Right cardiac atrium (tissue), 5 donors: ENCODE measurements at regions not wholly inside any gene's neighbourhood (a gene's known extent, or its start where the extent isn't known, plus 50 kb on each side); places are given as distances from the start of the nearest gene placed in this dataset.

ENCODE experiments used
- ATAC-seq, 2 donors: fragments of 200-7000 bp; cut with Tn5 transposase; one replicate each; pipeline versions ENCODE4 v1.8.0 to v1.9.1; 2020; ENCODE audit warnings: moderate library complexity in 2 of 2, mild to moderate bottlenecking in 1 of 2
- DNase-seq, 3 donors: peaks; one replicate each; pipeline ENCODE4 v3.0.0-alpha.2; 2020
- H3K27ac ChIP-seq: one replicate; pipeline ENCODE4 v1.5.1; 2013; ENCODE audit warnings: mild to moderate bottlenecking, low read length, control low read depth, moderate library complexity
- H3K27me3 ChIP-seq: one replicate; pipeline ENCODE4 v1.6.1; 2013; ENCODE audit not compliant: control insufficient read depth, insufficient read depth
- H3K4me1 ChIP-seq: one replicate; pipeline ENCODE4 v1.6.1; 2013; ENCODE audit warnings: low read length; ENCODE audit not compliant: control insufficient read depth, insufficient read depth
- H3K4me3 ChIP-seq: one replicate; pipeline ENCODE4 v1.5.1; 2013; ENCODE audit warnings: low read length, control low read depth
- H3K9me3 ChIP-seq: one replicate; pipeline ENCODE4 v1.6.1; 2013; ENCODE audit warnings: low read length; ENCODE audit not compliant: control insufficient read depth
- WGBS: extraction: QIAGEN DNeasy Blood & Tissue Kit; methylation state at CpG from one replicate; pipeline ENCODE4 v1.1.7; 2013; 5-methylcytosine and 5-hydroxymethylcytosine counted together
- intact Hi-C, 4 donors: fragments of 100-400 bp; cut with DNase I; formaldehyde crosslinking; loops; one replicate each; pipeline versions ENCODE4 v1.11.0 to v1.14.0; 2022 to 2023
- donor health status: healthy with polysubstance abuse.
- donor health status: DM: no; HTN: yes; CAD: no.
- donor health status: DM: no; HTN: no; CAD: no.
- donor health status: DM: no; HTN: yes; CAD: no; lungs with severe emphysema.
- donor health status: DM: yes; HTN: yes; CAD: no.

DNA sequence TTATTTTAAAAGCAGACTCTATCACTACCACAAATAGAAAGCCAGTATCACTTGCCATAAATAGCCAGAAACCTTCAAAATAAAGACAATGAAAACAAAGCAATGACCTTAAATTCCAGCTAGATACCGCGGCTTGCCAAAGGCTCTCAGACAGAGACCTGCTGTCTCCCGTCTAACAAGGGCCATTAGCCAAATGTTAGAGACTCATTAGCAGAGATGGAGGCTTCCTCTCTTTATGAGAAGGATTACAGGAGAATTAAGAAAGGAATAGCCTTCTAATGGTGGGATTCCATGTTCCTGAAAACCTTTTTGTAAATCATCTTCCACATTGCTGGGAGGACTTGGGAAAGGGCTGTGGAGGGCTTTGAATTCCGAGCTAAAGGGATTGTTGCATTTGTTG, 206.7 kb downstream of the AACS start:
- no peaks in the 10 kb centered on the region for H3K9me3 ChIP-seq
- no peak overlapping the region for H3K4me3 ChIP-seq
- WGBS = 34% methylated on average over 4 of the region's 4 CpGs
- no peak for ATAC-seq
- DNase-seq = no peak
- no peak overlapping the region for H3K27ac ChIP-seq
- intact Hi-C loops = no loop called here
- H3K27me3 ChIP-seq = no peaks in the 10 kb centered on the region
- H3K4me1 ChIP-seq = no peaks in the 10 kb centered on the region

DNA sequence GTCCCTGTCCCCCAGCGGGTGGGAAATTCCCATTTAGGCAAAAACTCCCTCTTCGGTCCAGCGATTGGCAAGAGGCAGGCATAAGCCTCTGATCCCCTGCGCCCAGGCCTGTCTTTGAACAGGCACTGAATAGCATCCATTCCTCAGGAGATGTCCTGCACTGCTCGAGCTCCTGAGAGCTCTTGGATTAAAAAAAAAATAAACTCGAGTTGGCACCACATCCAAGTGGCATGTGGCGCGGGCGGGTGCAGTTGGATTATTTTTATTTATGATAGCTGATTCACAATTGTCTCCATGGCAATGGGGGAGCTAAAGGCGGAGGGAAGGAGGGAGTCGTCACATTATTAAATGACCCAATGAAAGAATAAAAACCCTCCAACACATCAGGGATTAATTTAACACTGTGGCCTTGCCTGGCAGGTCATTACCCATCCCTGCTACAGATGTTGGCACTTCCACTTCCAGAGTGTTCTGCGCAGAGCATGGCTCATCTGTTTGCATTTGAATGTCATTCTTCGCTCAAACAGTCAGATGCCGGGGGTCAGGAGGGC, 207.2 kb downstream of the AACS start:
- no peaks in the 10 kb centered on the region for H3K4me1 ChIP-seq
- no peaks in the 10 kb centered on the region for H3K9me3 ChIP-seq
- DNase-seq (no peak), ATAC-seq (no peak)
- intact Hi-C loops = no loop called here
- H3K27ac ChIP-seq = no peak overlapping the region
- no peaks in the 10 kb centered on the region for H3K27me3 ChIP-seq
- 84% methylated on average over 14 of the region's 14 CpGs for WGBS
- H3K4me3 ChIP-seq = no peak overlapping the region

DNA sequence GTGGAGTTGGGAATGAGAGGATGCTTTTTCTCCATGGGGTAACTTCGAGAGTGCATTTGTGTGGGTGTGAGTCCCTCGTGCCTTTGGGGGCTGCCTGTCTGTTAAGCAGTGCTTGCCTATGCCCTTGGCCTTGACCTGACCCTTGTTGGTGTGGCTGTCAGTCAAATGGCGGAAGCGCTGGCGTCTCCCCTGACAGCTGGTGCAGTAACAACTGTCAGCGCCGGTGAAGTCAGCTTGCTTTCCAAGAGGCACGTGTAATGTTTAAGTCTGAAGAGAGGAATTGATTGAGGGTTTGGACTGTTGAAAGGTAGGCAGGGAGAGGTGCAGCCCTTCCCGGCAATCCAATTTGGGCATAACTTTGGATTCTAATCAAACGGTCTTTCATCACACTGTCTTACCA, 211.3 kb downstream of the AACS start:
- H3K4me3 ChIP-seq = no peak overlapping the region
- H3K27ac ChIP-seq = no peak overlapping the region
- no peaks in the 10 kb centered on the region for H3K9me3 ChIP-seq
- WGBS = 38% methylated on average over 10 of the region's 10 CpGs
- DNase-seq (no peak), ATAC-seq (no peak)
- H3K27me3 ChIP-seq = no peaks in the 10 kb centered on the region
- intact Hi-C loops = no loop called here
- H3K4me1 ChIP-seq = no peaks in the 10 kb centered on the region

DNA sequence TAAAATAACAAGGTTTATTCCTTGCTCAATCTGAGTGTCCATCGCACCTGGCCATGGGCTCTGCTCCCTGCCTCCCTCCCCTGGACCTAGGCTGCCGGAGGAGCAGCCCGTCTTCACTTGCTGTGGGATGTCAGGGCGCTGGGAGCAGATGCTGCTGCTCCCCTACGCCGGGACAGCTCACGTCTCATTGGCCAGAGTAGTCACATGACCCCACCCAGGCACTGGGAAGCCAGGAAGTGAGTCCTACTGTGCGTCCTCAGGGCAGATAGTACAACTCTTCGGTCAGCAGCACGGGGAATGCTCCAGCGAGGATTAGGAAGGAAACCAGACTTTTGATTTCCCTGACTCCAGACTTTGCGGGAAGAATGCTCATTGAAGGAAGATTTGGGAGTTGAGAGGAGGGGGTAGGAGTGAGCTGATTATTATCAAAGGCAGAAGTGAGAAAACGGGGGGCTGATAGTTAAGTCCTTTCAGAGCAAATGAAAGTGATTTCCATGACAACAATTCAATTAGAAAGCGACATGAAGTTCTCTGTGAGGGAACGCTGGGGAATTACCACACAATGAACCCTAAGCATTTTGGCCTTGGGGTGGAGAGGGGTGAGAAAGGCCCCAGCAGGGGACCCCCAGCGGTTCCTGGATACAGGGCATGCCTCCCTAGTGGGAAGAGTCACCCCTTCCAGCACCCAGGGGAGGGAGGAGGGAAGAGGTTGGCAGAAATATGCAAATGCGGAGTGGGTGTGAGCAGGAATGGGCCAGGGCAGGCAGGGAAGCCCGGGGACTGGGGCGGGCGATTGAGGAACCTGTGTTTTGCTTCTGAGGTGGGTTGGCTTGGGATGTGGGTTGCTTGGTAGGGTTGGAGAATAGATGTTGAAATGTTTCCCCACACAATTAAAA, 215.5 kb downstream of the AACS start:
- H3K27ac ChIP-seq = no peak overlapping the region
- no peak overlapping the region for H3K4me3 ChIP-seq
- H3K27me3 ChIP-seq = no peaks in the 10 kb centered on the region

DNA sequence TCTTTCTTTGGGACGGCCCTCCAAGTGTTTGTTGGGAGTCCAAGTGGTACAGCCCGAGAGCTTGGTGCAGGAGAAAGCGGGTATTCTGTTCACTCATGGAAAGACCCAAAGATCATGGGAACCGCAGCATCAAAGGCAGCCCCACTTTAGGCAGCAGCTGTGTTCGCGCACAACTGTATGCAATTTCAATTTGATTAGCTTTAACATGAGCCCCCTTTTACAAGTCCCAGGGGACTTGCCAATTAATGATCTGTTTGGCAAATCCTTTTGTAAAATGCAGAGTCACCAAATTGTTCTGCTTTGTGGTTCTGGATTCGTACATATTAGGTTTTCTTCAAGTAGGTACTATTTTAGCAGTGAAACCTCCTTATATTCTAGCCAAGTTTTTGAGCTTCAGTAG, 217.7 kb downstream of the AACS start:
- Histone ChIP-seq H3K9me3 (no peaks in the 10 kb centered on the region), H3K27me3 (no peaks in the 10 kb centered on the region), H3K4me3 (no peak overlapping the region), H3K4me1 (no peaks in the 10 kb centered on the region), H3K27ac (no peak overlapping the region)
- no peak for DNase-seq
- WGBS = 86% methylated on average over 7 of the region's 7 CpGs
- intact Hi-C loops = no loop called here
- no peak for ATAC-seq

More for the DNA sequence above, 215.5 kb downstream of the AACS start:
- WGBS = 23% methylated on average over 20 of the region's 20 CpGs
- H3K4me1 ChIP-seq = no peaks in the 10 kb centered on the region
- ATAC-seq = peak in 1 of 2 donors; percentile 28
- DNase-seq = no peak
- H3K9me3 ChIP-seq = no peaks in the 10 kb centered on the region
- intact Hi-C loops = no loop called here

DNA sequence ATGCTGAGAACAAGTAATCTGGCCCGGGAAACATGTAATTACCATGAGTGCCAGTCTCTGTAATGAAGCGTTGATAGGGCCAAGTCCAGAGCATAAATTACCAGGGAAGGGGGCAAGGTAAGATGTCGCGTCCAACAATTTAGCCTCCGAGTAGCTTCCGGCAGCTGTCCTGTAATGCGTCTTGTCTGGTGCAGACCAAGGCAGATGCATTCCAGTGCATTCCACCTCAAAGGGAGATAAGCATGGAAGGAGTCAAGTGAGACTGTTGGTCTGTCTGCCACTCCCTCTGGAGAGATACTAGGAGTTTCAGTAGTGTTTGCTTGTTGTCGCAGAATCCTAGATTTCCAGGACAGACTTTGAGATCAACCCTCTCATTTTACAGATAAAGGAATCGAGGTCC, 218.3 kb downstream of the AACS start:
- no peak overlapping the region for H3K27ac ChIP-seq
- ATAC-seq = no peak
- H3K9me3 ChIP-seq = no peaks in the 10 kb centered on the region
- intact Hi-C loops = no loop called here
- WGBS = 38% methylated on average over 9 of the region's 9 CpGs
- no peaks in the 10 kb centered on the region for H3K27me3 ChIP-seq
- no peak overlapping the region for H3K4me3 ChIP-seq
- DNase-seq = no peak
- H3K4me1 ChIP-seq = no peaks in the 10 kb centered on the region

DNA sequence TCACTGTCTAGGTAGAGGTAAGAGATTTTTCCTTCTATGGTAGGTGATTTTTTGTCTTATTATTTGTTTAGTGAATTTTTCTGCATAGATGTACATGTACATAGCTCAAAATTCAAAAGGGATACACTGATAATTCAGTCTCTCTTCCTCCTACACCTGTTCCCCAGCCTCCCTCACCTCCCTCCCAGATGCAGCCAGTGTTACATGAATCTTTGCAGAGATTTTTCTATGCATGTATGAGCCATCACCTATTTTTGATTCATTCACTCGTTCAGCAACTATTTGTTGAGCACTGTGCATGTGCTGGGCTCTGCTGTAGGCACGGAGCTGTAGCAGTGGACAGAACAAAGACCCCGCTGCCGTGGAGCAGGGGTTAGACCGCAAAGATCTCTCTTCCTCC, 218.9 kb downstream of the AACS start:
- H3K27me3 ChIP-seq = no peaks in the 10 kb centered on the region
- DNase-seq (no peak), ATAC-seq (no peak)
- H3K4me1 ChIP-seq = no peaks in the 10 kb centered on the region
- H3K4me3 ChIP-seq = no peak overlapping the region
- H3K27ac ChIP-seq = no peak overlapping the region
- H3K9me3 ChIP-seq = no peaks in the 10 kb centered on the region
- WGBS = 86% methylated on average over 5 of the region's 5 CpGs
- intact Hi-C loops = no loop called here

DNA sequence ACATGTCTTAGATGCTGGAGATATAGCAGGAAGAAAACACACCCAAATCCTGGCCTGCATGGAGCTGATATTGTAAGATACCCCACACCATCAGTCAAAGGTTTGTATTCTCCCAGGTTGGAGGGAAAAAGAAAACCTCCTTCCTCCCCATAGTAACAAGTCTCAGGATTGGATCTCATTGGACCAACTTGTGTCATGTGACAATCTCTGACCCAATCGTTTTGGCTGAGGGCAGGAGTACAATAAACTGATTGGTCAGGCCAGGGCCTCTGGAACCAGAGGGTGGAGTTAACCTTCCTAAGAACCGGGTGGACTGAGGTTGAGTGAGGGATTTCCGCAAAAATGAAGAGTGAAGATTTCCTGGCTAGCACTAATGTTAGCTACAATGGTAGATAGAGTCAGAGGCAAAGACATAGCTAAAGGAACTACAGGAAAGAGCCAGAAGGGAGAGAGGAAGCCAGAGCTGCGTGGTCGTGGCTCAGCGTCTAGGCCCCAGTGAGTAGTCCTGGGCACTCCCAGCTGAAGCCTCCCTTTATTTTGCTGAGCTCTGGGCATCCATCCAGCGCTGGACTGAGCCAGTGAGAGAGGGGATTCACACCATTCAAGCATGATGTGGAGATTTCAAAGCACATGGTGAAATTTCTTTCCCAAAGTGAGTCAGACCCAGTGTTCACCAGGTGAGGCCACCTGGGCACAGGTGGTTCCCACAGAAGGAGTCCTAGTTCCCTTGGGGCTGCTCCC, 219.9 kb downstream of the AACS start:
- no peaks in the 10 kb centered on the region for H3K9me3 ChIP-seq
- H3K27me3 ChIP-seq = no peaks in the 10 kb centered on the region
- WGBS = 70% methylated on average over 7 of the region's 7 CpGs
- H3K4me1 ChIP-seq = no peaks in the 10 kb centered on the region
- no peak for ATAC-seq
- H3K27ac ChIP-seq = no peak overlapping the region
- intact Hi-C loops = no loop called here
- no peak for DNase-seq
- H3K4me3 ChIP-seq = no peak overlapping the region

DNA sequence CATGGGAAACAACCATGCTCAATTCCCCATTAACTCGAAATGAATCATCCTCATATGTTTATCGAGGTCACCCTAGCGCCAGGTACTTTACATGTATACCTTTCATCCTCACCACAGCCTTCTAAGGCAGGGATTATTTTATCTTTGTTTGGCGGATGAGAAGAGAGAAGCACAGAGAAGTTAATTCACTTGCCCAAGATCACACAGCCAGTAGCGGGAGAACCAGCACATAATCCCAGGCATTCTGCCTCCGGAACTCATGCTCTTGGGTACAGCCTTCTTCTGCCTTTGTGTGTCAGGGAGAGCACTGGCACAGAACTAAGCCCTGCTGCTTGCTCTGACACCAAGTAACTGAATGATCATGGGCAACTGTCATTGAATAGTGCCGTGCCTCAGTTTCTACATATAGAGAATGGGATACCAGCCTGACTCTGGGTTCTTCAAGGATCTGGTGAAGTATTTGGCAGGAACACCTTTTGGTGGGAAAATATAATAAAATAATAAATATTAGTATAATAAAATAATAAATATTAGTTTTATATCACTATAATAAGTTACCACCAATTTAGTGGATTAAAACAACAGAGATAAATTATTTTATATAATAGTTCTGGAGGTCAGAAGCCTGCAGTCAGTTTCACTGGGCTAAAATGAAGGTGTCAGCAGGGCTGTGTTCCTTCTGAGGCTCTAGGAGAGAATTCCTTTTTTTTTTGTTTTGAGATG, 220.9 kb downstream of the AACS start:
- no peaks in the 10 kb centered on the region for H3K9me3 ChIP-seq
- ATAC-seq (no peak), DNase-seq (no peak)
- H3K4me3 ChIP-seq = no peak overlapping the region
- H3K27ac ChIP-seq = no peak overlapping the region
- no peaks in the 10 kb centered on the region for H3K4me1 ChIP-seq
- 93% methylated on average over 7 of the region's 7 CpGs for WGBS
- H3K27me3 ChIP-seq = no peaks in the 10 kb centered on the region
- intact Hi-C loops = no loop called here

DNA sequence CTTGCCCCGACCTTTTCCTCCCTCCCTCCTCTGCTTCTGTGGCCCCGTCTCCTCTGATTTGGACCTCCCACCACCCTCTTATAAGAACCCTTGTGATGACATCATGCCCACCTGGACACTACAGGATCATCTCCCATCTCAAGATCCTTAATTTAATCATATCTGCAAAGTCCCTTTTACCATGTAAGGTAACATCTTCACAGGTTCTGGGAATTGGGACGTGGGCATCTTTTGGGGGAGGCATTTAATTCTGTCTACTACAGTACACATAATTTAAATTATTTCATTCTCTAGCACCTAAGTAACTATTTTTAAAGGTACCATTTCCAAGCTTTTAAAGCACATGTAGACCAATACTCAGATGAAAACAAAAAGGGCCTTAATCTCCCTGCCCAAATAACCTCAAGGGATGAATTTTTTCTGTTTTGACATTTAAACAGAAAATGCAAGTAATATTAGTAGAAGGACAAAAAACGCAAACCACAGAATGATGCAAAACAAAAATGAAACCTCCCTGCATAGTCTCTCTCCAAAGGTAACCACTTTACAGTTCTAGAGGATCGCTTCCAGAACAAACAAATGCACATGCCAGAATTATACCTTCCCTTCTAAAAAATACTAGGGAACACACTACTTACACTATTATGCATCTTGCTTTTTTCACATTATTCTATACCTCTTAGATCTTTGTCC, 222.1 kb downstream of the AACS start:
- no peaks in the 10 kb centered on the region for H3K27me3 ChIP-seq
- DNase-seq = no peak
- no peak overlapping the region for H3K27ac ChIP-seq
- intact Hi-C loops = no loop called here
- no peaks in the 10 kb centered on the region for H3K9me3 ChIP-seq
- 70% methylated on average over 5 of the region's 5 CpGs for WGBS
- ATAC-seq = no peak
- H3K4me3 ChIP-seq = no peak overlapping the region
- H3K4me1 ChIP-seq = no peaks in the 10 kb centered on the region
